Endothelial cell of umbilical vein (primary cell): ENCODE measurements at regions not wholly inside any gene's neighbourhood (a gene's known extent, or its start where the extent isn't known, plus 50 kb on each side); places are given as distances from the start of the nearest gene placed in this dataset.

ENCODE experiments used
- CTCF ChIP-seq, 2 donors: IDR thresholded peaks; 1 replicate in 1 of 2; 2 replicates in 1 of 2; pipeline ENCODE4 v1.5.1; 2011; ENCODE audit warnings: low read length in 2 of 2, mild to moderate bottlenecking in 2 of 2, moderate library complexity in 2 of 2, control low read depth in 1 of 2, inconsistent platforms in 1 of 2, low read depth in 1 of 2; ENCODE audit not compliant: insufficient read depth in 1 of 2; ENCODE audit errors: extremely low read depth in 1 of 2
- EZH2 ChIP-seq: IDR thresholded peaks from 2 replicates; pipeline ENCODE4 v1.6.1; 2012; ENCODE audit warnings: borderline replicate concordance, low read depth, mild to moderate bottlenecking, moderate library complexity, low read length, inconsistent platforms; ENCODE audit not compliant: severe bottlenecking
- MYC ChIP-seq: IDR thresholded peaks from one replicate; pipeline ENCODE4 v1.6.1; 2011; ENCODE audit warnings: mild to moderate bottlenecking, low read depth, low read length
- POLR2A ChIP-seq: IDR thresholded peaks from 2 replicates; pipeline ENCODE4 v1.6.1; 2012; ENCODE audit warnings: low read depth, mild to moderate bottlenecking, control low read depth, low read length

DNA sequence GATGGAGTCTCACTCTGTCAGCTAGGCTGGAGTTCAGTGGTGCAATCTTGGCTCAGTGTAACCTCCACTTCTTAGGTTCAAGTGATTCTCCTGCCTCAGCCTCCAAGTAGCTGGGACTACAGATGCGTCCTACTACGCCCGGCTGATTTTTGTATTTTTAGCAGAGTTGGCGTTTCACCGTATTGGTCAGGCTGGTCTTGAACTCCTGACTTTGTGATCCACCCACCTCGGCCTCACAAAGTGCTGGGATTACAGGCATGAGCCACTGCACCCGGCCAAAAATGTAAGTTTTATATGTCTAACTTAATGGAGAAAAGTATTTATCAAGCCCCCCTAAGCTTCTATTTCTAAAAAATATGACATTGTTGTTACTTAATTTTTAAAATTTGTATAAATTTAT is 98.2 kb upstream of the RIOK2 start:
- TF ChIP-seq MYC, result no peak
- TF ChIP-seq EZH2, result no peak
- no peak for TF ChIP-seq CTCF (IDR thresholded peaks at IDR 0.05; ENCODE audit: extremely low read depth in 1 of 2, insufficient read depth in 1 of 2, low read depth in 1 of 2, low read length in 2 of 2)
- no peak for TF ChIP-seq POLR2A
